ENCODE measurements at regions not wholly inside any gene's neighbourhood (a gene's known extent, or its start where the extent isn't known, plus 50 kb on each side); places are given as distances from the start of the nearest gene placed in this dataset.

- no peak for TF ChIP-seq CTCF (IDR thresholded peaks at IDR 0.05; ENCODE audit: insufficient read depth, low read length, poor library complexity, severe bottlenecking)
- no peak for DNase-seq (ENCODE audit: low read depth)
These were observed 508.1 kb downstream of the STIM2 start for GRCh38 chr4:27368781-27369180.

GRCh38 chr4:27381815-27382214 lies 521.2 kb downstream of the STIM2 start:
- no peak for TF ChIP-seq CTCF (IDR thresholded peaks at IDR 0.05; ENCODE audit: insufficient read depth, low read length, poor library complexity, severe bottlenecking)
- Histone ChIP-seq H3K4me3 (ENCODE audit: low read depth, low read length) (no peak overlapping the region), H3K27me3 (ENCODE audit: control insufficient read depth, insufficient read depth, low read length) (no peaks in the 10 kb centered on the region), H3K36me3 (ENCODE audit: control insufficient read depth, insufficient read depth, low read length) (no peaks in the 10 kb centered on the region)
- no peak for DNase-seq (ENCODE audit: low read depth)

More at GRCh38 chr4:27368781-27369180, 508.1 kb downstream of the STIM2 start:
- no peak overlapping the region for H3K4me3 ChIP-seq (ENCODE audit: low read depth, low read length)
- H3K27me3 ChIP-seq (ENCODE audit: control insufficient read depth, insufficient read depth, low read length): no peaks in the 10 kb centered on the region
- no peaks in the 10 kb centered on the region for H3K36me3 ChIP-seq (ENCODE audit: control insufficient read depth, insufficient read depth, low read length)

- TF ChIP-seq CTCF (IDR thresholded peaks at IDR 0.05; ENCODE audit: insufficient read depth, low read length, poor library complexity, severe bottlenecking): no peak
- no peak for DNase-seq (ENCODE audit: low read depth)
- no peaks in the 10 kb centered on the region for H3K27me3 ChIP-seq (ENCODE audit: control insufficient read depth, insufficient read depth, low read length)
- no peaks in the 10 kb centered on the region for H3K36me3 ChIP-seq (ENCODE audit: control insufficient read depth, insufficient read depth, low read length)
- H3K4me3 ChIP-seq (ENCODE audit: low read depth, low read length): no peak overlapping the region
These were observed 527.1 kb downstream of the STIM2 start for GRCh38 chr4:27387711-27388110.

- peak; percentile 29 for DNase-seq (ENCODE audit: low read depth)
- no peaks in the 10 kb centered on the region for H3K27me3 ChIP-seq (ENCODE audit: control insufficient read depth, insufficient read depth, low read length)
- no peak for TF ChIP-seq CTCF (IDR thresholded peaks at IDR 0.05; ENCODE audit: insufficient read depth, low read length, poor library complexity, severe bottlenecking)
- H3K4me3 ChIP-seq (ENCODE audit: low read depth, low read length): no peak overlapping the region
- no peaks in the 10 kb centered on the region for H3K36me3 ChIP-seq (ENCODE audit: control insufficient read depth, insufficient read depth, low read length)
These were observed 537.2 kb downstream of the STIM2 start for GRCh38 chr4:27397886-27398285.

- no peak for TF ChIP-seq CTCF (IDR thresholded peaks at IDR 0.05; ENCODE audit: insufficient read depth, low read length, poor library complexity, severe bottlenecking)
- Histone ChIP-seq H3K36me3 (ENCODE audit: control insufficient read depth, insufficient read depth, low read length) (no peaks in the 10 kb centered on the region), H3K4me3 (ENCODE audit: low read depth, low read length) (no peak overlapping the region), H3K27me3 (ENCODE audit: control insufficient read depth, insufficient read depth, low read length) (no peaks in the 10 kb centered on the region)
- DNase-seq (ENCODE audit: low read depth): no peak
These were observed 538.1 kb downstream of the STIM2 start for GRCh38 chr4:27398631-27399310.

GRCh38 chr4:27407616-27408015 lies 547.0 kb downstream of the STIM2 start:
- H3K27me3 ChIP-seq (ENCODE audit: control insufficient read depth, insufficient read depth, low read length): no peaks in the 10 kb centered on the region
- H3K4me3 ChIP-seq (ENCODE audit: low read depth, low read length): no peak overlapping the region
- no peak for TF ChIP-seq CTCF (IDR thresholded peaks at IDR 0.05; ENCODE audit: insufficient read depth, low read length, poor library complexity, severe bottlenecking)
- no peak for DNase-seq (ENCODE audit: low read depth)
- no peaks in the 10 kb centered on the region for H3K36me3 ChIP-seq (ENCODE audit: control insufficient read depth, insufficient read depth, low read length)
